ENCODE measurements at regions not wholly inside any gene's neighbourhood (a gene's known extent, or its start where the extent isn't known, plus 50 kb on each side); places are given as distances from the start of the nearest gene placed in this dataset.

DNA sequence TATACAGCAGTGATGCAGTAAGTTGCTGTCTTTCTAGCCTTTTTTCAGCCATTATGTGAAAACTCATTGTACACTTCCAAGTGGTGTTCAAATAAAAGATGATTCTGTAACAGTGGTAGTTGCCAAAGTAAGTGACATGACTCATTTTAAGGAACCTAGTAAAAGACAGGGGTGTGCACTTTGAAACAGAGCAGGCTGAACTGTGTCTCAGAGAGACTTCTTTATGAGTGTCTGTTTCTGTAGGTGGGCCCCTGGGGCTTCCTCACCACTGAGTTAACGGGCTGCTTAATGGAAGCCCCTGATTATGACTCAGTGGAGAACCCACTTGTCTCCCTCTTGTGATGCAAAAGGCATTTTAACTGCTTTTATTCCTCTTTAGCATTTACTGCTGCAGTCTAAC lies 147.3 kb downstream of the PCTP start:
- TF ChIP-seq, protein P1, sequence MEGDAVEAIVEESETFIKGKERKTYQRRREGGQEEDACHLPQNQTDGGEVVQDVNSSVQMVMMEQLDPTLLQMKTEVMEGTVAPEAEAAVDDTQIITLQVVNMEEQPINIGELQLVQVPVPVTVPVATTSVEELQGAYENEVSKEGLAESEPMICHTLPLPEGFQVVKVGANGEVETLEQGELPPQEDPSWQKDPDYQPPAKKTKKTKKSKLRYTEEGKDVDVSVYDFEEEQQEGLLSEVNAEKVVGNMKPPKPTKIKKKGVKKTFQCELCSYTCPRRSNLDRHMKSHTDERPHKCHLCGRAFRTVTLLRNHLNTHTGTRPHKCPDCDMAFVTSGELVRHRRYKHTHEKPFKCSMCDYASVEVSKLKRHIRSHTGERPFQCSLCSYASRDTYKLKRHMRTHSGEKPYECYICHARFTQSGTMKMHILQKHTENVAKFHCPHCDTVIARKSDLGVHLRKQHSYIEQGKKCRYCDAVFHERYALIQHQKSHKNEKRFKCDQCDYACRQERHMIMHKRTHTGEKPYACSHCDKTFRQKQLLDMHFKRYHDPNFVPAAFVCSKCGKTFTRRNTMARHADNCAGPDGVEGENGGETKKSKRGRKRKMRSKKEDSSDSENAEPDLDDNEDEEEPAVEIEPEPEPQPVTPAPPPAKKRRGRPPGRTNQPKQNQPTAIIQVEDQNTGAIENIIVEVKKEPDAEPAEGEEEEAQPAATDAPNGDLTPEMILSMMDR (IDR thresholded peaks at IDR 0.05; ENCODE audit: low read depth, low read length, missing control alignments): no peak
- DNase-seq (ENCODE audit: extremely low read depth, low read depth): no peak

DNA sequence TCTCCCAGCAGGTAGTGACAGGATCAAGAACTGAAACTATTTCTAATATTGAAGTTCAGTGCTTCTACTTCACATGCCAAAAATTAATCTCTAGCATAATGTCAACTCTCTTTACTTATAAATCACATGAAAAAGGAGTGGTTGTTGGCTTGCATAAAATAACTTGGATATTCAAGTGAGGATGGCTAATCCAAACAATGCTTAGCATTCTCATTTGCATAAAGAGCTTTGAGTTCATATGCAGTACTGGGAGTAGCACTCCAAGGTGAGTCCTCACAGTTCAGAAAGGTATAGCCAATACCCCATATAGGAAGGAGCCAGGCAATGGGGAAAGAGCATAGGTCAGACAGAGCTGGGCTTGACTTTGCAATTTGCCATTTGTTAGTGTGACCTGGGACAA lies 149.3 kb downstream of the PCTP start:
- TF ChIP-seq, protein P1 (IDR thresholded peaks at IDR 0.05; ENCODE audit: low read depth, low read length, missing control alignments): no peak
- no peak overlapping the region for H3K4me3 ChIP-seq (replicated peaks; ENCODE audit: low read depth, low read length)
- no peak for DNase-seq (ENCODE audit: extremely low read depth, low read depth)

More for the DNA sequence above, 147.3 kb downstream of the PCTP start:
- H3K4me3 ChIP-seq (replicated peaks; ENCODE audit: low read depth, low read length): no peak overlapping the region

DNA sequence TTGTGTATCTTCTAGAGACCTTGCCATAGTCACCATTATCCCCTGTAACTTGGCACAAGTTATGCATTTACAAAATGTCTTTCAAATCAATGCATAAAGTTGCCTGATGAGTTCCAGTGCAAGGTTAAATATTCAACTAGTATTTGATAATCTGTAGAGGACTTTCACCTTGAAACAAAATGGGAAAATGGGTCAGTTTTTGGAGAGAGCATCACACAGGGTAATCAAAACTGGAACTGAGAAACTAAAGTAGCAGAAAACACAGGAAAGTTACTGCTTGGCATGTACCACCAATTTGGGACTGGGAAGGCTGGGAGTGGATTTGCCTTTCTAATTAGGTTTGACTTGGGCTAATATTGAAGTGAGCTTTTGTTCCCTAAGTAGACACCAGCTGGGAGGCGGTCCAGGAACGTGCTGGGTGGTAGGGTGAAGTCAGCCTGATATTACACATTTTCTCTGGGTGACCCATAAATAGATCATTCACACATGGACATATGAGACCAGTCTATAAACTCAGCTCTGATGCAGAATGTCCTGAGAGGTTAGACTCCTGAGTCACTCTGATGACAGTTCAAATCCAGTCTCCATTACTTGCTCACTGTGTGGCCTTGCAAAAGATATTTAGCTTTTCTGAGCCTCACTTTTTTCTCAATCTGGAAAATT lies 152.3 kb downstream of the PCTP start:
- TF ChIP-seq, protein P1 (IDR thresholded peaks at IDR 0.05; ENCODE audit: low read depth, low read length, missing control alignments): no peak
- no peak for DNase-seq (ENCODE audit: extremely low read depth, low read depth)
- H3K4me3 ChIP-seq (replicated peaks; ENCODE audit: low read depth, low read length): no peak overlapping the region

DNA sequence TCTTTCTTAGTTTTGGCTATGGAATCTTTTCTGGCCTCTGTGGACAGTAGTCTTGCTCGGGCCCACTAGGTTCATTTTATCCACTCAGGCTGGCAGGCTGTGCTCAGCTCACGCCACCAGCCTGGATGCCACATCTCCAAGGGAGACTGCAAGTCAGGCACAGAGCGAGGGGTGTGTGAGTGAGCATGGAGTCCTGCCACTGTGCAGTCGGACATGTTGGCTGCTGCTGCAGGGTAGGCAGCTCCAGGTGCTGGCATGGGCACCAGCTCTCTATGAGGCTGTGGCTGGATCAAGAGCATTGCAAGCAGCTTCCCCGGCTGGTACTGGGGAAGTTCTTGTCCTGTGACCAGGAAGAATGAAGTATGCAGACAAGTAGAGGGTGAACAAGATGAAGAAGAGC lies 158.9 kb downstream of the PCTP start:
- TF ChIP-seq, protein P1 (IDR thresholded peaks at IDR 0.05; ENCODE audit: low read depth, low read length, missing control alignments): no peak
- H3K4me3 ChIP-seq (replicated peaks; ENCODE audit: low read depth, low read length): no peak overlapping the region
- DNase-seq (ENCODE audit: extremely low read depth, low read depth): no peak

DNA sequence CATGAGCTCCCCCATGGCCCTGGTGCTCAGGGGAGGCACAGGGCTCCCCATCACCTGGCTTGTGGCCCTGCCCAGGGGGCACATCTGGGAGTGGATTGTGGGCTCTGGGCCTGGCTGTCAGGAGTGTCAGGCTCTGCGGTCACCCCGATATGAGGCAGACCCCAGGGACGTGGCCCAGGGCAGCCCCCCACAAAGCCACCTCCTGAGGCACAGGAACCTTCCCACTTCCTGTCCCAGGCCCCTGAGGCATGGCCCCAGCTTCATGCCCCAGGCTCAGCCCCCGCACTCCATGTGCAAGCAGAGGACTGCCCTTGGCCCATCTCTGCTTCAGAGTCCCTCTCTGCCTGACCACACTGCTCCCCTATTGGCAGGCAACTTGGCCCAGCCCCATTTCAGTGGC lies 160.3 kb downstream of the PCTP start:
- TF ChIP-seq, protein P1 (IDR thresholded peaks at IDR 0.05; ENCODE audit: low read depth, low read length, missing control alignments): no peak
- no peak for DNase-seq (ENCODE audit: extremely low read depth, low read depth)
- H3K4me3 ChIP-seq (replicated peaks; ENCODE audit: low read depth, low read length): no peak overlapping the region

DNA sequence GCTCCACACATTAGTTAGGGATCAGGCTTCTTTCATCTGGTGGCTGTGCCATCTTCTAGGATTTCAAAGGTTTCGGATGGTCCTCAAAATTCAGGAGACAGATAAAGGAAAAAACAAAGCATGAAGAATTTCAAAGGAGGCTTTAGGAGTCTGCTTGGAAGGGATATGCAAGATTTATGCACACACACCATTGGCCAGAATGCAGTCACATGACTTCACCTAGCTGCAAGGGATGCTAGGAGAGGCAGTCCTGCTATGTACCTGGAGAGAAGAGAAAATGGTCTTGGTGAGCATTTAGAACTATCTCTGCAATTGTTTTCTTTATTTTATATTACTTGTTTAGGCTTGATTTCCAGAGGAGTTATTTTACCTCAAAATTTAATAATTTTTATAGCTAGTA lies 174.6 kb downstream of the PCTP start:
- DNase-seq (ENCODE audit: extremely low read depth, low read depth): no peak
- TF ChIP-seq, protein P1 (IDR thresholded peaks at IDR 0.05; ENCODE audit: low read depth, low read length, missing control alignments): no peak
- no peak overlapping the region for H3K4me3 ChIP-seq (replicated peaks; ENCODE audit: low read depth, low read length)

Measured in HFF-Myc (cell line).